ENCODE measurements at regions not wholly inside any gene's neighbourhood (a gene's known extent, or its start where the extent isn't known, plus 50 kb on each side); places are given as distances from the start of the nearest gene placed in this dataset.
"Not testable (repeated sequence)": the region's sequence is repeated elsewhere in the genome, so short reads cannot be mapped to it uniquely, and the experiment has no call there.

GRCh38 chr6:21759721-21760120, 166.2 kb downstream of the SOX4 start:
- no peaks in the 10 kb centered on the region for H3K4me1 ChIP-seq (replicated peaks in 1 of 2)
- H3K4me3 ChIP-seq = no peak overlapping the region
- no peaks in the 10 kb centered on the region for H3K9me3 ChIP-seq (replicated peaks in 1 of 3)
- no peak for DNase-seq
- no peak for TF ChIP-seq POLR2A (IDR thresholded peaks at IDR 0.05)
- TF ChIP-seq CTCF (IDR thresholded peaks at IDR 0.05) = no peak
- intact Hi-C loops (cut with DNase I) = no loop called here
- no peaks in the 10 kb centered on the region for H3K27me3 ChIP-seq
- H3K27ac ChIP-seq = no peak overlapping the region
- H3K36me3 ChIP-seq (replicated peaks in 1 of 2) = no peaks in the 10 kb centered on the region
- WGBS, 4 donors = 85 to 100% (median 97%) methylated on average over 5 of the region's 5 CpGs

GRCh38 chr6:21761053-21761730, 167.6 kb downstream of the SOX4 start:
- H3K36me3 ChIP-seq (replicated peaks in 1 of 2); H3K4me3 ChIP-seq; H3K4me1 ChIP-seq (replicated peaks in 1 of 2); H3K9me3 ChIP-seq (replicated peaks in 1 of 3); H3K27ac ChIP-seq; DNase-seq; intact Hi-C loops (cut with DNase I); H3K27me3 ChIP-seq: not testable (repeated sequence)
- 93 to 97% (median 96%) methylated on average over 19 to 41 of the region's 41 CpGs for WGBS, 4 donors

GRCh38 chr6:21764989-21765388, 171.4 kb downstream of the SOX4 start:
- no peak for TF ChIP-seq CTCF (IDR thresholded peaks at IDR 0.05)

GRCh38 chr6:21767891-21768648, 174.5 kb downstream of the SOX4 start:
- peaks cover 0 to 3% of the 10 kb centered on the region in 2 donors for H3K4me1 ChIP-seq (replicated peaks in 1 of 2)
- no peaks in the 10 kb centered on the region for H3K27me3 ChIP-seq
- H3K36me3 ChIP-seq (replicated peaks in 1 of 2) = no peaks in the 10 kb centered on the region
- intact Hi-C loops (cut with DNase I) = no loop called here
- TF ChIP-seq POLR2A (IDR thresholded peaks at IDR 0.05) (no peak), CTCF (IDR thresholded peaks at IDR 0.05) (no peak)
- H3K9me3 ChIP-seq (replicated peaks in 1 of 3) = no peaks in the 10 kb centered on the region
- H3K27ac ChIP-seq = no peak overlapping the region
- DNase-seq = no peak
- no peak overlapping the region for H3K4me3 ChIP-seq
- WGBS, 4 donors = 42 to 55% (median 50%) methylated on average over 3 of the region's 3 CpGs

More at GRCh38 chr6:21764989-21765388, 171.4 kb downstream of the SOX4 start:
- H3K4me3 ChIP-seq = no peak overlapping the region
- no peaks in the 10 kb centered on the region for H3K27me3 ChIP-seq
- 74 to 84% (median 81%) methylated on average over 2 of the region's 2 CpGs for WGBS, 4 donors
- DNase-seq = no peak
- peaks cover 0 to 3% of the 10 kb centered on the region in 2 donors for H3K4me1 ChIP-seq (replicated peaks in 1 of 2)
- H3K27ac ChIP-seq = no peak overlapping the region
- intact Hi-C loops (cut with DNase I) = no loop called here
- H3K36me3 ChIP-seq (replicated peaks in 1 of 2) = no peaks in the 10 kb centered on the region
- H3K9me3 ChIP-seq (replicated peaks in 1 of 3) = no peaks in the 10 kb centered on the region

Data from adrenal gland (tissue), 9 donors.